ENCODE measurements at regions not wholly inside any gene's neighbourhood (a gene's known extent, or its start where the extent isn't known, plus 50 kb on each side); places are given as distances from the start of the nearest gene placed in this dataset.

- H3K27me3 ChIP-seq = no peaks in the 10 kb centered on the region
- H3K36me3 ChIP-seq = no peaks in the 10 kb centered on the region
- TF ChIP-seq, protein P1, sequence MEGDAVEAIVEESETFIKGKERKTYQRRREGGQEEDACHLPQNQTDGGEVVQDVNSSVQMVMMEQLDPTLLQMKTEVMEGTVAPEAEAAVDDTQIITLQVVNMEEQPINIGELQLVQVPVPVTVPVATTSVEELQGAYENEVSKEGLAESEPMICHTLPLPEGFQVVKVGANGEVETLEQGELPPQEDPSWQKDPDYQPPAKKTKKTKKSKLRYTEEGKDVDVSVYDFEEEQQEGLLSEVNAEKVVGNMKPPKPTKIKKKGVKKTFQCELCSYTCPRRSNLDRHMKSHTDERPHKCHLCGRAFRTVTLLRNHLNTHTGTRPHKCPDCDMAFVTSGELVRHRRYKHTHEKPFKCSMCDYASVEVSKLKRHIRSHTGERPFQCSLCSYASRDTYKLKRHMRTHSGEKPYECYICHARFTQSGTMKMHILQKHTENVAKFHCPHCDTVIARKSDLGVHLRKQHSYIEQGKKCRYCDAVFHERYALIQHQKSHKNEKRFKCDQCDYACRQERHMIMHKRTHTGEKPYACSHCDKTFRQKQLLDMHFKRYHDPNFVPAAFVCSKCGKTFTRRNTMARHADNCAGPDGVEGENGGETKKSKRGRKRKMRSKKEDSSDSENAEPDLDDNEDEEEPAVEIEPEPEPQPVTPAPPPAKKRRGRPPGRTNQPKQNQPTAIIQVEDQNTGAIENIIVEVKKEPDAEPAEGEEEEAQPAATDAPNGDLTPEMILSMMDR (IDR thresholded peaks at IDR 0.05; ENCODE audit: low read depth, low read length) = no peak
- no peaks in the 10 kb centered on the region for H3K9me3 ChIP-seq
- no peak for DNase-seq
- no peaks in the 10 kb centered on the region for H3K4me1 ChIP-seq
- no peak overlapping the region for H3K4me3 ChIP-seq (ENCODE audit: low read depth, low read length)
These were observed 202.3 kb upstream of the SLC16A7 start for GRCh38 chr12:59393506-59393905.

GRCh38 chr12:59389968-59390576, 205.8 kb upstream of the SLC16A7 start:
- TF ChIP-seq, protein P1 (IDR thresholded peaks at IDR 0.05; ENCODE audit: low read depth, low read length) = no peak
- Histone ChIP-seq H3K27me3 (no peaks in the 10 kb centered on the region), H3K4me1 (no peaks in the 10 kb centered on the region), H3K4me3 (ENCODE audit: low read depth, low read length) (no peak overlapping the region), H3K9me3 (no peaks in the 10 kb centered on the region), H3K36me3 (no peaks in the 10 kb centered on the region)
- DNase-seq = no peak

- Histone ChIP-seq H3K27me3 (no peaks in the 10 kb centered on the region), H3K9me3 (no peaks in the 10 kb centered on the region), H3K36me3 (no peaks in the 10 kb centered on the region), H3K4me3 (ENCODE audit: low read depth, low read length) (no peak overlapping the region), H3K4me1 (no peaks in the 10 kb centered on the region)
- DNase-seq = no peak
- TF ChIP-seq, protein P1 (IDR thresholded peaks at IDR 0.05; ENCODE audit: low read depth, low read length) = no peak
These were observed 207.1 kb upstream of the SLC16A7 start for GRCh38 chr12:59388694-59389093.

DNA sequence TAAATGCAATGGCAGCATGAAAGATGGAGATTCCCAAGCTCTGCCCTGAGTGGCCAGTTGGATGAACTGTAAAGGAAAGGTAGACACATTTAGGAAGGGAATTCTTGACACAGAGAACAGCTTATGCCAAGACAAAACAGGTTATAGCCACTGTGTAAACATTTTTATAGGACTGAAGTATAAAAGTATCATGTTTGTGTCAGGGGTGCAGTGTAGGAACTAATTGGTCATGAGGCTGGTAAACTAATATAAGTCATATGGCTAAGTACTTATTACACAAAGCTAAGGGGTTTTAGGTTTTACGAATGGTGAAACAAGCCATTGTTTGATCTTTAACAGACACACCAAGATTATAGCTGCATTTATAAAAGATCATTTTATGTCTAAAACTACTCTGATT, 207.7 kb upstream of the SLC16A7 start:
- Histone ChIP-seq H3K4me1 (no peaks in the 10 kb centered on the region), H3K36me3 (no peaks in the 10 kb centered on the region)

GRCh38 chr12:59386236-59386635, 209.6 kb upstream of the SLC16A7 start:
- no peaks in the 10 kb centered on the region for H3K36me3 ChIP-seq
- TF ChIP-seq, protein P1 (IDR thresholded peaks at IDR 0.05; ENCODE audit: low read depth, low read length) = no peak
- H3K9me3 ChIP-seq = no peaks in the 10 kb centered on the region
- no peak for DNase-seq
- no peaks in the 10 kb centered on the region for H3K27me3 ChIP-seq
- H3K4me3 ChIP-seq (ENCODE audit: low read depth, low read length) = no peak overlapping the region
- H3K4me1 ChIP-seq = no peaks in the 10 kb centered on the region

More for the DNA sequence above, 207.7 kb upstream of the SLC16A7 start:
- no peak for DNase-seq
- Histone ChIP-seq H3K4me3 (ENCODE audit: low read depth, low read length) (no peak overlapping the region), H3K9me3 (no peaks in the 10 kb centered on the region), H3K27me3 (no peaks in the 10 kb centered on the region)
- TF ChIP-seq, protein P1 (IDR thresholded peaks at IDR 0.05; ENCODE audit: low read depth, low read length) = no peak

- no peaks in the 10 kb centered on the region for H3K36me3 ChIP-seq
- no peaks in the 10 kb centered on the region for H3K9me3 ChIP-seq
- no peak overlapping the region for H3K4me3 ChIP-seq (ENCODE audit: low read depth, low read length)
- DNase-seq = peak; percentile 38
- H3K27me3 ChIP-seq = no peaks in the 10 kb centered on the region
- H3K4me1 ChIP-seq = no peaks in the 10 kb centered on the region
- TF ChIP-seq, protein P1 (IDR thresholded peaks at IDR 0.05; ENCODE audit: low read depth, low read length) = no peak
These were observed 212.6 kb upstream of the SLC16A7 start for GRCh38 chr12:59383079-59383822.

Data from BE2C (cell line).